ENCODE measurements at regions not wholly inside any gene's neighbourhood (a gene's known extent, or its start where the extent isn't known, plus 50 kb on each side); places are given as distances from the start of the nearest gene placed in this dataset.

GRCh38 chr5:125457617-125458016, 711.2 kb upstream of the ZNF608 start:
- TF ChIP-seq POLR2A (IDR thresholded peaks at IDR 0.05): no peak
- no peak for TF ChIP-seq CTCF (IDR thresholded peaks at IDR 0.05 in 4 of 5, conservative IDR thresholded peaks at IDR 0.05 in 1 of 5)

Data from gastrocnemius medialis (tissue), 4 donors.